CD4-positive, CD25-positive, alpha-beta regulatory T cell (primary cell): ENCODE measurements at regions not wholly inside any gene's neighbourhood (a gene's known extent, or its start where the extent isn't known, plus 50 kb on each side); places are given as distances from the start of the nearest gene placed in this dataset.

Experiments used
- ATAC-seq, 2 donors: fragments of 150-1000 bp; cut with Tn5 transposase; one replicate each; pipeline ENCODE4 v1.10.0; 2021; ENCODE audit warnings: low read depth in 2 of 2, moderate number of reproducible peaks in 2 of 2, moderate library complexity in 1 of 2
- DNase-seq, 3 donors: peaks; one replicate each; pipeline versions ENCODE4 v3.0.0 to v3.0.0-alpha.2; 2012 to 2022; ENCODE audit warnings: mixed read lengths in 1 of 3
- H3K27ac ChIP-seq: one replicate; pipeline ENCODE4 v1.7.0; 2013; ENCODE audit warnings: mild to moderate bottlenecking, low read length; ENCODE audit not compliant: insufficient read depth, poor library complexity, severe bottlenecking
- H3K27me3 ChIP-seq: one replicate; pipeline ENCODE4 v1.7.0; 2013; ENCODE audit warnings: low read length; ENCODE audit not compliant: control insufficient read depth, insufficient read depth
- H3K36me3 ChIP-seq: one replicate; pipeline ENCODE4 v1.7.0; 2013; ENCODE audit warnings: mild to moderate bottlenecking, low read length, moderate library complexity; ENCODE audit not compliant: control insufficient read depth, insufficient read depth
- H3K4me1 ChIP-seq: 2 replicates; pipeline ENCODE4 v1.7.0; 2013; ENCODE audit warnings: mild to moderate bottlenecking, low read length; ENCODE audit not compliant: insufficient read depth, control insufficient read depth, poor library complexity, severe bottlenecking
- H3K4me3 ChIP-seq: one replicate; pipeline ENCODE4 v1.7.0; 2013; ENCODE audit warnings: low read depth, mild to moderate bottlenecking, low read length, moderate library complexity
- H3K9me3 ChIP-seq, 2 experiments: 1 replicate in 1 of 2; 2 replicates in 1 of 2; pipeline ENCODE4 v1.7.0; 2013; ENCODE audit warnings: low read length in 2 of 2, mild to moderate bottlenecking in 1 of 2, moderate library complexity in 1 of 2; ENCODE audit not compliant: control insufficient read depth in 2 of 2
- H3K27ac Mint-ChIP-seq, 3 donors: one replicate each; pipeline ENCODE4 v1.8.0; 2020 to 2022; ENCODE audit warnings: mild to moderate bottlenecking in 3 of 3, mixed read lengths in 3 of 3, moderate library complexity in 2 of 3
- H3K27me3 Mint-ChIP-seq: one replicate; pipeline ENCODE4 v1.8.0; 2022; ENCODE audit warnings: mild to moderate bottlenecking, mixed read lengths
- H3K36me3 Mint-ChIP-seq: one replicate; pipeline ENCODE4 v1.8.0; 2020; ENCODE audit warnings: mixed read lengths
- H3K4me1 Mint-ChIP-seq, 4 donors: one replicate each; pipeline ENCODE4 v1.8.0; 2020 to 2022; ENCODE audit warnings: mixed read lengths in 4 of 4, mild to moderate bottlenecking in 1 of 4
- H3K4me3 Mint-ChIP-seq, 4 donors: one replicate each; pipeline ENCODE4 v1.8.0; 2020 to 2022; ENCODE audit warnings: mild to moderate bottlenecking in 4 of 4, mixed read lengths in 4 of 4, moderate library complexity in 3 of 4
- H3K9me3 Mint-ChIP-seq, 7 donors: one replicate each; pipeline ENCODE4 v1.8.0; 2020 to 2022; ENCODE audit warnings: mixed read lengths in 7 of 7, mild to moderate bottlenecking in 3 of 7, moderate library complexity in 2 of 7

DNA sequence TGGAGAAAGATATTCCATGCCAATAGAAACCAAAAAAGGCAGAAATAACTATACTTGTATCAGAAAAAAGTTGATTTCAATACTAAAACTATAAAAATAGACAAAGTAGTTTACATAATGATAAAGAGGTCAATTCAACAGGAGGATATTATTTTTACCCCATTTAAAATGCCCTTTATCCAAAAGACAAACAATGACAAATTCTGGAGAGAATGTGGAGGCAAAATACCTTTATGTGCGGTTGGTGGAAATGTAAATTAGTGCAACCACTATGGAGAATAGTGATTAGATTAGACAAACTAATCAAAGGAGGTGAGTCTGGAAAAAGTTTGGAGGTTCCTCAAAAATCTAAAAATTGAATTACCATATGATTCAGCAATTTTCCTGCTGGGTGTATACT is 1262.3 kb downstream of the GRIK2 start:
- ATAC-seq (no peak), DNase-seq (no peak)
- Histone ChIP-seq H3K4me3 (no peak overlapping the region), H3K27ac (no peak overlapping the region), H3K4me1 (no peaks in the 10 kb centered on the region), H3K9me3 (no peaks in the 10 kb centered on the region), H3K27me3 (no peaks in the 10 kb centered on the region), H3K36me3 (no peaks in the 10 kb centered on the region)
- no peaks in the 10 kb centered on the region for H3K27me3 Mint-ChIP-seq
- no peak overlapping the region for H3K27ac Mint-ChIP-seq
- H3K4me1 Mint-ChIP-seq = no peaks in the 10 kb centered on the region
- H3K9me3 Mint-ChIP-seq = peaks cover 0 to 23% (median 4%) of the 10 kb centered on the region in 7 donors
- no peaks in the 10 kb centered on the region for H3K36me3 Mint-ChIP-seq
- no peak overlapping the region for H3K4me3 Mint-ChIP-seq

DNA sequence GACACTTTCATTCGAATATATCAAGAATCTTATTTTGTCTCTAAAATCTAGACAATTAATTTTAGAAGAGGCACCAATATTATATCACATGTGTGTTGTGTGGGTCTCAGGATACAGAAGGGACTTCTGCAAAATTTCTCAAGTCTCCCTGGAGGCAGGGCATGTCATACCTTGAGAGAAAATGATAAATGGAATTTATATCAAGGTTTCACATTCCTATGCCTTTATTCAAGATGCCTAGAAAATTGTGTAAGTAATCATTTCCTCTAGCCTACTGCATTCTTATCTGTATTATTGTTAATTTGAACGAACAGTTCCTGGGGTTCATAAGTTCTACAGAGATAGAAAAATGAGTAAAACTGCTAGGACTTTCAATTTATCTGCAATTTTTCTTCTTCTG is 1247.9 kb downstream of the GRIK2 start:
- ATAC-seq (no peak), DNase-seq (no peak)
- Histone ChIP-seq H3K9me3 (peaks cover 0 to 3% of the 10 kb centered on the region in 2 experiments), H3K27me3 (no peaks in the 10 kb centered on the region), H3K27ac (no peak overlapping the region), H3K36me3 (no peaks in the 10 kb centered on the region), H3K4me1 (no peaks in the 10 kb centered on the region), H3K4me3 (no peak overlapping the region)
- H3K4me3 Mint-ChIP-seq = no peak overlapping the region
- no peak overlapping the region for H3K27ac Mint-ChIP-seq
- no peaks in the 10 kb centered on the region for H3K36me3 Mint-ChIP-seq
- no peaks in the 10 kb centered on the region for H3K4me1 Mint-ChIP-seq
- H3K27me3 Mint-ChIP-seq = no peaks in the 10 kb centered on the region
- peaks cover 0 to 14% (median 2%) of the 10 kb centered on the region in 7 donors for H3K9me3 Mint-ChIP-seq

DNA sequence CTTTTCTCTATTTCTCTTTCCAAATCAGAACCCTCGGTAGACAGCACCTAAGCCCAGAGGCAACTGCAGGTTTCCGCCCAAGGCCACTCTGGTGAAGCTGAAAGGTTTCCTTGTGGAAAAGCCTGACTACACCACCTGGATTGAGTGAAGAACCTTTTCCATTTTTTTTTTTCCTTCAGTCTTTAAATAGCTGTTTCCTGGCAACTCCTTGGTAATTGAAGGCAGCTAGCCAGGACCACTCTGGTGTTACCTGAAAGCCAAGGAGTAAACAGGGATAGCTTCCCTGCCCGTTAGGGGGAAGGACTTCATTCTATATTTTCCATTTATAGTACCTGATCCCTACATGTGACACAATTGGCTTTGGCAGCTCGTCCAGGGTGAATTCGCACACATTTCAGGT is 1238.4 kb downstream of the GRIK2 start:
- no peaks in the 10 kb centered on the region for H3K36me3 ChIP-seq
- DNase-seq (no peak), ATAC-seq (no peak)
- no peaks in the 10 kb centered on the region for H3K27me3 ChIP-seq
- no peaks in the 10 kb centered on the region for H3K4me1 Mint-ChIP-seq
- no peak overlapping the region for H3K27ac Mint-ChIP-seq
- H3K9me3 Mint-ChIP-seq = peaks cover 0 to 12% (median 4%) of the 10 kb centered on the region in 7 donors
- H3K27ac ChIP-seq = no peak overlapping the region
- no peak overlapping the region for H3K4me3 Mint-ChIP-seq
- H3K36me3 Mint-ChIP-seq = no peaks in the 10 kb centered on the region
- peaks cover 6 to 14% of the 10 kb centered on the region in 2 experiments for H3K9me3 ChIP-seq
- no peaks in the 10 kb centered on the region for H3K4me1 ChIP-seq
- no peaks in the 10 kb centered on the region for H3K27me3 Mint-ChIP-seq
- no peak overlapping the region for H3K4me3 ChIP-seq

DNA sequence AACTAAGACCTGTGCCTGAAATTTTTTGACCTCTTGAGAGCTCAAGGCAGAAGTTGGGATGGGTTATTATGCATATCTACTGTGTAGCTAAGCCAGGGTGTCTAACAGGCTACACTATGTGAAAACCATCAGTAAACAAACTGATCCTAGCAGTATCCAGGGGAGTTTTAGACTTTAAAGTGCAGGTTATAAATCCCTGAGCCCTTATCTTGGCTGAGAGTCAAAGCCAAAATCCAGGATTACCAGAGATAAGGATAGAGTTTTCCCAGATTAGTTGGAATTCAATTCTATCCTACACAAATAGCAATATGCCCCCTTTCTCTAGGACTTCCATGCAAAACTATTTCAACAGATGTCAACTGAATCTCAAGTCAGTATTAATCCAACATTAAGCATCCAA is 1229.7 kb downstream of the GRIK2 start:
- Histone ChIP-seq H3K9me3 (no peaks in the 10 kb centered on the region), H3K36me3 (no peaks in the 10 kb centered on the region), H3K27ac (no peak overlapping the region), H3K4me3 (no peak overlapping the region), H3K4me1 (no peaks in the 10 kb centered on the region), H3K27me3 (no peaks in the 10 kb centered on the region)
- peaks cover 0 to 13% (median 9%) of the 10 kb centered on the region in 7 donors for H3K9me3 Mint-ChIP-seq
- no peaks in the 10 kb centered on the region for H3K27me3 Mint-ChIP-seq
- no peak overlapping the region for H3K27ac Mint-ChIP-seq
- ATAC-seq = no peak
- H3K4me3 Mint-ChIP-seq = no peak overlapping the region
- no peaks in the 10 kb centered on the region for H3K4me1 Mint-ChIP-seq
- no peak for DNase-seq
- no peaks in the 10 kb centered on the region for H3K36me3 Mint-ChIP-seq

DNA sequence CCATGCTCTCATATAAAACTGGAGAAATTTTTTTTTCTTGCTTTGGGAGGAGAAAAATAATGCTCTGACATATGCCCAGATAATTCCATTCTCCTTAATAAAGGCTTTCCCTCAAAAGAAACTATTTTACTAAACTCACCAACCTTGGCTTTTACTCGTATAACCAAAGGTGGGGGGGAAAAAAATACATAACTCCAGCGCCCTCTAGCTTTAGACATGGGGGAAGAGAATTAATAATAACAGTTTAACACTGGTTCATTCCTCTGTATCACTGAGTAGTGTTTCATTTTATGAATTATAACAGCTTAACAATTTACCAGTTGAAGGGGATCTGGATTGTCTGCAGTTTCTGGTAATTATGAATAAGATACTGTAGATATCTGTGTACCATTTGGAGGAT is 1226.1 kb downstream of the GRIK2 start:
- no peak for ATAC-seq
- Mint-ChIP-seq H3K36me3 (no peaks in the 10 kb centered on the region), H3K4me1 (no peaks in the 10 kb centered on the region), H3K9me3 (peaks cover 0 to 17% (median 7%) of the 10 kb centered on the region in 7 donors), H3K27me3 (no peaks in the 10 kb centered on the region), H3K27ac (no peak overlapping the region), H3K4me3 (no peak overlapping the region)
- Histone ChIP-seq H3K36me3 (no peaks in the 10 kb centered on the region), H3K27me3 (no peaks in the 10 kb centered on the region), H3K4me1 (no peaks in the 10 kb centered on the region), H3K9me3 (no peaks in the 10 kb centered on the region), H3K27ac (no peak overlapping the region), H3K4me3 (no peak overlapping the region)
- DNase-seq = no peak

DNA sequence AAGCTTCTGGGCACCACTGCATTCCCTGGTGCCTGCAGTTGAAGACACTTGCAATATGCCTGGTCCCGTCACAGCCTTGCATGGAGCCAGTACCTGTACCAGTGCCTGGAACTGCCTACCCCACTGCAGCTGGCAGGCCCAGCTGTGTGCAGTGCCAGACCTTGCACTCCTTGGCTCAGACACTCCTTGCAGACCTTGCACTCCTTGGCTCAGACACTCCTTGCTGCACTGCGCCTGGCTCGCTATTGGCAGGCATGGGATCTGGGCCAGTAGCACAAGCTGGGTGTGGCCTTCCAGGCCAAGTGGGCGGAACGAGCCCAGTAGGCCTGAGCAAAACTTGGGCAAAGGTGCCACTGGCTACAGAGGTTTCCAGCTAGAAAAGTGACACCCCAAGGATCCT is 1189.1 kb downstream of the GRIK2 start:
- Histone ChIP-seq H3K27ac (no peak overlapping the region), H3K4me1 (no peaks in the 10 kb centered on the region), H3K27me3 (no peaks in the 10 kb centered on the region), H3K9me3 (peaks cover 0 to 7% of the 10 kb centered on the region in 2 experiments), H3K4me3 (no peak overlapping the region), H3K36me3 (no peaks in the 10 kb centered on the region)
- DNase-seq (no peak), ATAC-seq (no peak)
- Mint-ChIP-seq H3K9me3 (peaks cover 0 to 3% (median 0%) of the 10 kb centered on the region in 7 donors), H3K27ac (no peak overlapping the region), H3K36me3 (no peaks in the 10 kb centered on the region), H3K4me1 (no peaks in the 10 kb centered on the region), H3K4me3 (no peak overlapping the region), H3K27me3 (no peaks in the 10 kb centered on the region)

DNA sequence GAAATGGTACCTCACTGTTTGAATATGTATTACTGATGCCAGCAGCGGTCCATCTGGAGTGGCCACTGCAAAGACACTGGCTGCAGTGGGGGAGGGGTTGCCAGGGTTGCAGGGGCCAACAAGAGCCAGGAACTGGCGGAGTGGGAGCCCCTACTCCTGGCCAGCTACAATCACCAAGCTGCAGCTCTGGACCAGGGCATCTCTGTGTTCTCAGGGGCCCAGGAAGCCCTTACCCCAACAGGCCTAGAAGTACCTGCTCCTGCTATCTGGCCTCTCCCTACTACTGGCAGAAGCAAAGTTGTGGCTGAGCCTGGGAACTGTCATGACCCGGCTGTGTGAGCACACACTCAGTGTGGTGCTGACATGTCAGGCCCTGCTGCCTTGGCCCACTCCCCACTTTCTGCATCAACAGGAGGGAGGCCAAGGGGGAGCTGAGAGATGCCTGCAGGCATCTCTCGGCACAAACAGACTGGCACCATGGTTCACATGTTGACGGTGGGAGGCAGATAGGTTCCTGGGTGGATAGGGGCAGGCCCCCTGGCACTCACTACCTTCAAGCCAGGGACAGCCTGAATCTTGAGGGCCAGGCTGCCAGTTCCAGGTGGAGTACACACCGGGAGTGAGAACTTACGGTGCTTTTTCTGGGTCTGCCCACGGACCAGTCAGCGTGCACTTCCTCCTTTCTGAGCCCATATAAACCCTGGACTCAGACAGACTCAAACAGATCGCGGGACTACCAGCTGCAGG is 1188.0 kb downstream of the GRIK2 start:
- Histone ChIP-seq H3K36me3 (no peaks in the 10 kb centered on the region), H3K27ac (no peak overlapping the region), H3K27me3 (no peaks in the 10 kb centered on the region), H3K4me1 (no peaks in the 10 kb centered on the region), H3K9me3 (peaks cover 0 to 7% of the 10 kb centered on the region in 2 experiments), H3K4me3 (no peak overlapping the region)
- DNase-seq (no peak), ATAC-seq (peak in 1 of 2 donors; percentile 31)
- Mint-ChIP-seq H3K4me3 (no peak overlapping the region), H3K36me3 (no peaks in the 10 kb centered on the region), H3K27ac (no peak overlapping the region), H3K9me3 (peaks cover 0 to 3% (median 0%) of the 10 kb centered on the region in 7 donors), H3K27me3 (no peaks in the 10 kb centered on the region), H3K4me1 (no peaks in the 10 kb centered on the region)

DNA sequence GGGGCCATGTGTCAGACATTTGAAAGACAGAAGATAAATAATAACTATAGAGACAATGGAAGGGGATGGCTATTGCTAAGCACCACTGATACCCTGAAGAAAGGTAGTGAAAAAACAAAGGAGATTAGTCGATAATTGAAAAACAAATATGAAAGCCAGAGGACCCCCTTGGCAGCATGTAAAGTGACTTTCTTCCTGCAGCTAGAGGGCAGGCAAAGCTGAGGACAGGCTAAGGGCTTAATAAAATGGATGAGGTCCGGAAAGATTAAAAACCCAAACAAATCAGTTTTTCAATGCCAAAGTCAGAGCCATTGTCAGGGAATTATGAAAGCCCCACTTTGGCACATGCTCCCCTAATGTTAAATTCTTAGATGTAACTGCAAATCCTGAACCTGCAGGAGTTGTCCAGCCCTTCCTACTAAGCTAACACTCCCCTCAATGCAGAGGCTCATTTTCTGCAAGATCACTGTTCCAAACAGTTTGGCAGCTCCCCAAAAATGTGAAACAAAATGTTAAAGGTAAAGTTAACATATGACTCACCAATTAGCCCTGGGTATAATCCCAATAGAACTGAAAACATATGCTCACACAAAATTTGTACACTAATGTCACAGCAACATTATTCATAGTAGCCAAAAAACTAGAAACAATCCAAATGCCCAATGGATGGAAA is 1177.9 kb downstream of the GRIK2 start:
- Mint-ChIP-seq H3K27ac (no peak overlapping the region), H3K4me1 (no peaks in the 10 kb centered on the region), H3K36me3 (no peaks in the 10 kb centered on the region), H3K9me3 (peaks cover 0 to 7% (median 4%) of the 10 kb centered on the region in 7 donors), H3K4me3 (no peak overlapping the region), H3K27me3 (no peaks in the 10 kb centered on the region)
- H3K36me3 ChIP-seq = no peaks in the 10 kb centered on the region
- DNase-seq (no peak), ATAC-seq (no peak)
- no peaks in the 10 kb centered on the region for H3K4me1 ChIP-seq
- H3K9me3 ChIP-seq = peaks cover 0 to 3% of the 10 kb centered on the region in 2 experiments
- no peak overlapping the region for H3K4me3 ChIP-seq
- no peaks in the 10 kb centered on the region for H3K27me3 ChIP-seq
- H3K27ac ChIP-seq = no peak overlapping the region
